ENCODE measurements at regions not wholly inside any gene's neighbourhood (a gene's known extent, or its start where the extent isn't known, plus 50 kb on each side); places are given as distances from the start of the nearest gene placed in this dataset.

DNA sequence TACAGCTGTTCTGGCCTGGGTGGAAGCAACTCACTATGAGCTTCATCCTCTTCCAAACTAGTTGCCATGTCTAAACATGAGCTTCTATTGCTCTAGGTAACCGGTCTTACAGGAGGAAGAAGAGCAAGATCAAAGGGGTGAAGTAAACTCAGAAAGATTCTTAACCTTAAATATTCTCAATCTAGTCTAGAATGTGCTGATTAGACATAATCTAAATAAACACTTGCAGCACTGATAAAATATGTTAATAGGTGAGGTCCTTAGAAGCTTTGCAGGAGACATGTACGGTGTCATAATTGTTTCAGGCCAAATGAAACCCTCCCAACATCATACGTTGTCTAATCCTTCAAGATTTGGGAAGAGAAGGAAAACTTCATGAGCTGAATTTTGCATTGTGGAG lies 431.6 kb upstream of the FSHR start:
- Histone ChIP-seq H4K5ac (ENCODE audit: insufficient read length, low read depth, low read length) (no peak overlapping the region), H3K4me1 (ENCODE audit: insufficient read depth, low read length) (no peaks in the 10 kb centered on the region), H3K4ac (ENCODE audit: low read depth, low read length) (no peak overlapping the region), H3K9me3 (ENCODE audit: control insufficient read depth, low read depth, low read length) (no peaks in the 10 kb centered on the region), H4K91ac (ENCODE audit: insufficient read length, low read depth, low read length) (no peak overlapping the region), H3K14ac (ENCODE audit: insufficient read depth, low read length) (no peak overlapping the region), H3K4me2 (ENCODE audit: insufficient read depth, insufficient read length, low read length) (no peak overlapping the region), H2AFZ (ENCODE audit: low read length) (no peak overlapping the region), H2BK12ac (ENCODE audit: insufficient read length, low read depth, low read length) (no peak overlapping the region), H4K8ac (replicated peaks; ENCODE audit: insufficient read length, low read depth, low read length) (no peak overlapping the region), H3K56ac (ENCODE audit: insufficient read length, low read depth, low read length) (no peak overlapping the region), H3K79me1 (ENCODE audit: insufficient read depth, low read depth, low read length, poor library complexity, severe bottlenecking) (no peaks in the 10 kb centered on the region), H2BK15ac (ENCODE audit: low read depth, low read length) (no peak overlapping the region), H3T11ph (ENCODE audit: low read length) (no peak overlapping the region), H3K27me3 (ENCODE audit: insufficient read depth, low read length) (no peaks in the 10 kb centered on the region), H3K9ac (ENCODE audit: extremely low read depth, insufficient read length, low read length) (no peak overlapping the region), H4K20me1 (ENCODE audit: control insufficient read depth, insufficient read depth, insufficient read length) (no peaks in the 10 kb centered on the region), H3K23ac (ENCODE audit: insufficient read length, low read depth, low read length) (no peak overlapping the region), H2BK5ac (ENCODE audit: insufficient read length, low read length) (no peak overlapping the region), H3K27ac (ENCODE audit: insufficient read length, low read depth, low read length) (no peak overlapping the region), H3K23me2 (ENCODE audit: insufficient read length, low read depth, low read length, poor library complexity, severe bottlenecking) (no peaks in the 10 kb centered on the region), H2AK5ac (ENCODE audit: insufficient read length, low read length) (no peak overlapping the region), H2BK20ac (ENCODE audit: low read depth, low read length, poor library complexity, severe bottlenecking) (no peak overlapping the region), H3K18ac (ENCODE audit: insufficient read length, low read depth, low read length) (no peak overlapping the region), H3K79me2 (ENCODE audit: insufficient read depth, low read length) (no peaks in the 10 kb centered on the region), H2BK120ac (ENCODE audit: low read depth, low read length, poor library complexity, severe bottlenecking) (no peak overlapping the region)
- Mint-ChIP-seq H3K9me3 (no peaks in the 10 kb centered on the region), H3K4me3 (no peak overlapping the region), H3K27ac (no peak overlapping the region), H3K36me3 (ENCODE audit: insufficient read depth in 1 of 3, low read depth in 3 of 3) (no peaks in the 10 kb centered on the region), H3K27me3 (ENCODE audit: low read depth) (no peaks in the 10 kb centered on the region), H3K4me1 (no peaks in the 10 kb centered on the region)
- no CpG with 5 or more reads among the region's 3 CpGs for WGBS (ENCODE audit: extremely low coverage, insufficient read length, low lambda C conversion rate)
- DNase-seq, result no peak
- TF ChIP-seq, protein P1, sequence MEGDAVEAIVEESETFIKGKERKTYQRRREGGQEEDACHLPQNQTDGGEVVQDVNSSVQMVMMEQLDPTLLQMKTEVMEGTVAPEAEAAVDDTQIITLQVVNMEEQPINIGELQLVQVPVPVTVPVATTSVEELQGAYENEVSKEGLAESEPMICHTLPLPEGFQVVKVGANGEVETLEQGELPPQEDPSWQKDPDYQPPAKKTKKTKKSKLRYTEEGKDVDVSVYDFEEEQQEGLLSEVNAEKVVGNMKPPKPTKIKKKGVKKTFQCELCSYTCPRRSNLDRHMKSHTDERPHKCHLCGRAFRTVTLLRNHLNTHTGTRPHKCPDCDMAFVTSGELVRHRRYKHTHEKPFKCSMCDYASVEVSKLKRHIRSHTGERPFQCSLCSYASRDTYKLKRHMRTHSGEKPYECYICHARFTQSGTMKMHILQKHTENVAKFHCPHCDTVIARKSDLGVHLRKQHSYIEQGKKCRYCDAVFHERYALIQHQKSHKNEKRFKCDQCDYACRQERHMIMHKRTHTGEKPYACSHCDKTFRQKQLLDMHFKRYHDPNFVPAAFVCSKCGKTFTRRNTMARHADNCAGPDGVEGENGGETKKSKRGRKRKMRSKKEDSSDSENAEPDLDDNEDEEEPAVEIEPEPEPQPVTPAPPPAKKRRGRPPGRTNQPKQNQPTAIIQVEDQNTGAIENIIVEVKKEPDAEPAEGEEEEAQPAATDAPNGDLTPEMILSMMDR (conservative IDR thresholded peaks at IDR 0.05), result no peak
